ENCODE measurements at regions not wholly inside any gene's neighbourhood (a gene's known extent, or its start where the extent isn't known, plus 50 kb on each side); places are given as distances from the start of the nearest gene placed in this dataset.

GRCh38 chr6:90424580-90424979 lies 127.9 kb upstream of the BACH2 start:
- TF ChIP-seq, protein P1, sequence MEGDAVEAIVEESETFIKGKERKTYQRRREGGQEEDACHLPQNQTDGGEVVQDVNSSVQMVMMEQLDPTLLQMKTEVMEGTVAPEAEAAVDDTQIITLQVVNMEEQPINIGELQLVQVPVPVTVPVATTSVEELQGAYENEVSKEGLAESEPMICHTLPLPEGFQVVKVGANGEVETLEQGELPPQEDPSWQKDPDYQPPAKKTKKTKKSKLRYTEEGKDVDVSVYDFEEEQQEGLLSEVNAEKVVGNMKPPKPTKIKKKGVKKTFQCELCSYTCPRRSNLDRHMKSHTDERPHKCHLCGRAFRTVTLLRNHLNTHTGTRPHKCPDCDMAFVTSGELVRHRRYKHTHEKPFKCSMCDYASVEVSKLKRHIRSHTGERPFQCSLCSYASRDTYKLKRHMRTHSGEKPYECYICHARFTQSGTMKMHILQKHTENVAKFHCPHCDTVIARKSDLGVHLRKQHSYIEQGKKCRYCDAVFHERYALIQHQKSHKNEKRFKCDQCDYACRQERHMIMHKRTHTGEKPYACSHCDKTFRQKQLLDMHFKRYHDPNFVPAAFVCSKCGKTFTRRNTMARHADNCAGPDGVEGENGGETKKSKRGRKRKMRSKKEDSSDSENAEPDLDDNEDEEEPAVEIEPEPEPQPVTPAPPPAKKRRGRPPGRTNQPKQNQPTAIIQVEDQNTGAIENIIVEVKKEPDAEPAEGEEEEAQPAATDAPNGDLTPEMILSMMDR (conservative IDR thresholded peaks at IDR 0.05; ENCODE audit: low read length): no peak
- no peak for TF ChIP-seq EZH2phosphoT487 (IDR thresholded peaks at IDR 0.05; ENCODE audit: borderline replicate concordance, low read depth, low read length)
